GM18951 (cell line): ENCODE measurements at regions not wholly inside any gene's neighbourhood (a gene's known extent, or its start where the extent isn't known, plus 50 kb on each side); places are given as distances from the start of the nearest gene placed in this dataset.
"Not testable (repeated sequence)": the region's sequence is repeated elsewhere in the genome, so short reads cannot be mapped to it uniquely, and the experiment has no call there.

Experiments
- POLR2A ChIP-seq: IDR thresholded peaks from 4 replicates; pipeline ENCODE4 v1.6.1; 2011; ENCODE audit warnings: mild to moderate bottlenecking; ENCODE audit not compliant: insufficient read length, insufficient read depth; ENCODE audit errors: extremely low read depth
- in situ Hi-C: fragments of 300-500 bp; cut with MboI; formaldehyde crosslinking; loops from one replicate; pipeline ENCODE4 v1.12.0; 2022; ENCODE audit warnings: low sequenced_read_pairs, mixed read lengths, inconsistent platforms; ENCODE audit not compliant: unreplicated experiment

DNA sequence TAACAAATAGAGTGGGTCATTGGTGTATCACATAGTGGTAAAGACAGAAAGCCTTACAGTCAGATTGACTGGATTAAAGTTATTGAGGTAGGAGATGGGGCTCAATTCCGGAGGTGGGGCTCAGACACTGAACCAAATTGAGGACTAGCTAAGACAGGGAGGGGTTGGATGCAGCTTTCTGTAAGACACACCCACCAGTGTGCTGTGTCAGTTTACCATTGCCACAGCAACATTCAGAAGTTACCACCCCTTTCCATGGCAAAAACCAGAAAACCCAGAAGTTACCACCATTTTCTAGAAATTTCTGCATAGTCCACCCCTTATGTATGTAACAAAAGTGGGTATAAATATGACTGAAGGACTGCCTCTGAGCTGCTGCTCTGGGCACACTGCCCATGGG, 167.6 kb upstream of the TMEM72 start:
- in situ Hi-C loops = no loop called here

DNA sequence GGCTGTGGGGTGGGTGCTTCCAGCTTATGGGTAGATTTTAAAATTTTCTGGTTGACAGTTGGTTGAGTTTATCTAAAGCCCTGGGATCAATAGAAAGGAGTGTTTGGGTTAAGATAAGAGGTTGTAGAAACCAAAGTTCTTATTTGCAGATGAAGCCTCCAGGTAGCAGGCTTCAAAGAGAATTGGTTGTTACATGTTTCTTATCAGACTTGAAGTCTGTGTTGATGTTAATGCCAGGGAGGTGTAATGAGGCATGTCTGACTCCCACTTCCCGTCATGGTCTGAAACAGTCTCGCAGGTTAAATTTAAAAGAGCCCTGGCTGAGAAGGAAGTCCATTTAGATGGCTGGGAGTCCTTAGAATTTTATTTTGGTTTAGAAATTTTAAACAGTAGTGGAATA, 165.2 kb upstream of the TMEM72 start:
- in situ Hi-C loops = no loop called here
- no peak for TF ChIP-seq POLR2A

More for the DNA sequence above, 167.6 kb upstream of the TMEM72 start:
- TF ChIP-seq POLR2A = no peak

DNA sequence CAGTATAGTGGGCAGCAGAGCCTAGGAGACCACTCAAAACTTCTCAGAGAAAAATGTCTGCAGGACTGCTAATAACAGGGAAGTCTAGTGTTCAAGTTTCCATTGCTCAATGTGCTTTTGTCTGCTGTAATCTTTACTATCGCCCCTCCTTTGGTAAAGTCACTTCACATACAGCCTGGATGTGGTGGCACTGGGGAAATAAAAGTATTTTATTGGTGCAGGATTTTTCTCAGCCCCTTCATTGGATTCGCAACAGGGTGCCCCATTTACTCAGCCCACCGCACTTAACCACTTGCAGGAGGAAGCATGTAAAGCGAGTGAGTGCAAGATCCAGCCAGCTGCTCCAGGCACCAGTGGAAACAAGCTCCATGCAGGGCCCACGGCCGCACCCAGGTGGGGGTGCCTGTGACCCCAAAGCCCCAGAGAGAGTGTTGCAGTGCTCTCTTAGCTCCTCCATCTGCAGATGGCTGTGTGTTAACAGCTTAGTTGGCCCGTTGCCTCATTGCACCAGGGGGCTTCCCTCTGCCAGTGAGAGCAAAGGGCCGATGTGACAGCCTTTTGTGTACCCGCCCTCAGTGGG, 163.5 kb upstream of the TMEM72 start:
- in situ Hi-C loops = no loop called here

DNA sequence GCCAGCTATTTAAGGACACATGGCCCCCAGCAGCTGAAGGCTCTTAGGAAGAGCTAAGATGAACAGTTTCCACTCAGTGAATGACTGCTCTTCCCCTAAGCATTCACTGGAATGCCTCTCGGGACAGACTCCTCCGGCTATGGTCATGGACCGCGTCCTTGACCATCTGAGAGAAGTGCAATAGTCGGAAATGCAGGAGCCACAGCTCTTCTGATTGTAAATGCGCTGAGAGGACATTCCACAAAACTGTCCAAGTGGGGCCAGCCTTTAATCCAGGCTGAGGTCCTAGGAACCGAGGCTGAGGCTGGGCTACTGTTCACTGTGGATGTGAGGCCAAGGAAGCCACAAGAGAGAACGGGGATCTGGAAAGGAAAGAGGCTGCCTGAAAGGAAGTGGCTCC, 162.0 kb upstream of the TMEM72 start:
- in situ Hi-C loops = no loop called here
- no peak for TF ChIP-seq POLR2A

More for the DNA sequence above, 163.5 kb upstream of the TMEM72 start:
- no peak for TF ChIP-seq POLR2A

DNA sequence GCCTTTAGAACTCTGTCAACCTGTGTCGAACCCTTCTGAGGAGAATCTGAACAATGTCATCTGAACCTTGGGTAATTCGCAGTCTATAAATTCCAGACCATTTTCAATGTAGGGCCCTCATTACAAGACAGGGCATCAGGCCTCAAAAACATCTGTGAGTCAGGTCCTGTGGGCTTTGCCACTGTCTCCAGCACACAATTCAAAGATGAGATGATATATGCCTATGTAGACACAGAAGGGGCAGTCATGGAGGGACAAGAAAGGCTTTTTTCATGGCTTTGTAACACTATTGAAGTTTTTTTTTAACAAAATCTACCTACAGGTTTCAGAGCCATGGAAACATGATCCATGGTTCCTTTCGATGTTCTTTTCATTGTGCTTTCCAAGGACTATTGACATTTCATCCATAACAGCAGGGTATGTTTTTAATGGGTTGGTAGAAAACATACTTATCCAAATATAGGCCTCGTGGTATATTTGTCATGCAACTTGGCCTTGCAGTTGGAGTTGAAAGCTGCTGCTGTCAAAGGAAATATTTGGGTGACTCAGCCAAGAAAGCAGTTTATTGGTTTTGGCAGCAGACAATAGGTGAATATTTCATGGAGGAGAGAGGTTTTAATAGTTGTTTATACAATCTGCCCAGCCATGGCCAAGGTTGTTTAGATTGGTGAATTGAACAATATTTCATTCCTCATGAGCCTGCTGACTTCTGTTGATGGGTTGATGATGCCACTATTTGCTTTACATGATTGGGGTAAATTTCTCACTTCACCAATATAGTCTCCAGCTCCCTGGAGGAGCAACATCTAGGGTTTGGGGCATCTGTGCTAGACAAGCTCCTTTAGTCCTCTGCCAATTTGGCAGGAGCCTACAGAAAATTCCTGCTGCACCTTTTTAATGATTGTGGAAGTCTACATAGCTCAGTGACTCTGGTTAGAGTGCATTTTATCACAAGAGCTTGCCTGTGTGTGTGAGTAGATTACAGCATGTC, 158.4 kb upstream of the TMEM72 start:
- TF ChIP-seq POLR2A = no peak
- in situ Hi-C loops = no loop called here

DNA sequence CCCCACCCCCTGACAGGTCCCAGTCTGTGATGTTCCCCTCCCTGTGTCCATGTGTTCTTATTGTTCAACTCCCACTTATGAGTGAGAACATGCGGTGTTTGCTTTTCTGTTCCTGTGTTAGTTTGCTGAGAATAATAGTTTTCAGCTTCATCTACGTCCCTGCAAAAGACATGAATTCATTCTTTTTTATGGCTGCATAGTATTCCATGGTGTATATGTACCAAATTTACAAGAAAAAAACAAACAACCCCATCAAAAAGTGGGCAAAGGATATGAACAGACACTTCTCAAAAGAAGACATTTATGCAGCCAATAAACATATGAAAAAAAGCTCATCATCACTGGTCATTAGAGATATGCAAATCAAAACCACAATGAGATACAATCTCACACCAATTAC, 156.8 kb upstream of the TMEM72 start:
- in situ Hi-C loops = not testable (repeated sequence)

DNA sequence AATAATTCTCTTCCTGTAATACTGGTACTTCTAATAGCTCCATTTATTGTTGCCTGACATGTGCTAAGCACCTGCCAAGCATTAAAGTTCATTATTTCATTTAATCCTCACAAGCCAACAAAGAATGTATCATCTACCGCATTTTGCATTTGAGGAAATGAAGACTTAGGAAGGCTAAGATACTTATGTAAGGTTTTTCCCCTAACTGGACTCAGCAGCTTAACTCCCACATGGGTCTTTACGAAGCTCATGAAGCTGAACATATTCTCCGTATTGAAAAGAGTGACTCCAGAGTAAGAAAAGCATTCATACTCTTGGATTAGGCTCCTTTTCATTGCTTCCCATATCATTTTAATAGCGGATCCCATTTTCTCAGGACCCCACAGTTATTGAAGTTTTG, 155.7 kb upstream of the TMEM72 start:
- TF ChIP-seq POLR2A = no peak
- in situ Hi-C loops = no loop called here

DNA sequence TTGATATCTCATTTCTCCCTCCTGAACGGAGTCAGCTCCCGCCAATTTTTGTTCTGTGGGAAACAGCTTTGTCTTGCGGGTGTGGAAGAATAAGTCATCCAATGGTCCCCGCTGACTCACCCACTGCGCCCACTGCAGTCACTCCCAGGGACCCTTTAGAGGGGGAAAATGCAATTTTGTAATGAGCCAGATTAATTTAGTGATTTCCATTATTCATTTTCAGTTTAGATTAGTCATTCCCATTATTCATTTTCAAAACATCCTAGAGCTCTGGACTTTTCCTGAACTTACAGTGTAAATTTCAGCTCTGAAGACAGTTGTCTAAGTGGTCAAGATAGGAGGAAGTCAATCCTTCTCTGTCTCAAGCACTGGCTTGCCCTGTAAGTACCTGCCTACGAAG, 154.9 kb upstream of the TMEM72 start:
- in situ Hi-C loops = no loop called here

DNA sequence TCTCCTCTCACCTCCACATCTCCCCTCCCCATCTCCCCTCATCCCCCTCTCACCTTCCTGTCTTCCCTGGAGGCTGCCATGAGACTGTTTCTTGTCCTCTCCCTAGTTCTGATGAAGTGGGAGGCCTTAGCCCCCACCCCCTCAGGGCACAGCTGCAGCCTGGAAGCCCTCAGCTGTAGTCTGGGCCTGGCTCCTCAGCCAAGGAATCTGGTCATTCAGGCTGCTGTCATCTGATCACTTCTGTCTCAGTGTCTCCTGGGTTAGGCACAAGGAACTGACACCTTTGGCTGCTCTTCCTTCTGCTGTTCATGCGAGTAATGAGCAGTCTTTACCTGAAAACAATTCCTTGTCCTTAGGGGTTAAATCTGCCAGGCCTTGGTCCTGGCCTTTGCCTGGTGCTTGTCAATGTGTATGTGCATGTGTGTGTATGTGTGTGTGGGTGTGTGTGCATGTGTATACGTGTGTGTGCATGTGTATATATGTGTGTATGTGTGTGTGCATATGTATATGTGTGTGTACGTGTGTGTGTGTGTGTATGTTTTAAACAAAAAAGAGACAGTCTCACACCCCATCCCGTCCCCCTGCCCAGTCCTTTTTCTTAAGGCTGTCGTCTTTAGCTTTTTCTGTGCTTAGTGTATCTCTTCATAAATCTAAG, 153.5 kb upstream of the TMEM72 start:
- in situ Hi-C loops = no loop called here
- TF ChIP-seq POLR2A = no peak

More for the DNA sequence above, 154.9 kb upstream of the TMEM72 start:
- TF ChIP-seq POLR2A = no peak

DNA sequence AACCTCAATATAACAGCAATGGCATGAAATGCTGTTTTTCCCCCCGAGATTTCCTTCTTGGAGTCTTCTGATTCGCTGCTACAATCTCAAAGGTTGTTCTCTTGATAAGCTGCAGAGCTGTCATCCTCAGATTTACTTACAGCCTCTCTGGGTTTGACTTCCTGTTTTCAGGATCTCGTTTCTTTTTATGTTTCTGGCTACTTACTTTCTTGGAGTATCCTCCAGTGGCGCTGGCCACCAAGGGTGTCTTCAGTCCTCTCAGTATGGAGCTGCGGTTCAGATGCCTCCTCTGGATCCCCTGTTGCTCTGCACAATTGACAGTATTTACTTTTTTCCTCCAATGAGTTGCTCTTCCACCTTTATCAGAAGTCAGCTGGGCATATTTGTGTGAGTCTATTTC, 152.0 kb upstream of the TMEM72 start:
- TF ChIP-seq POLR2A = no peak
- in situ Hi-C loops = no loop called here

DNA sequence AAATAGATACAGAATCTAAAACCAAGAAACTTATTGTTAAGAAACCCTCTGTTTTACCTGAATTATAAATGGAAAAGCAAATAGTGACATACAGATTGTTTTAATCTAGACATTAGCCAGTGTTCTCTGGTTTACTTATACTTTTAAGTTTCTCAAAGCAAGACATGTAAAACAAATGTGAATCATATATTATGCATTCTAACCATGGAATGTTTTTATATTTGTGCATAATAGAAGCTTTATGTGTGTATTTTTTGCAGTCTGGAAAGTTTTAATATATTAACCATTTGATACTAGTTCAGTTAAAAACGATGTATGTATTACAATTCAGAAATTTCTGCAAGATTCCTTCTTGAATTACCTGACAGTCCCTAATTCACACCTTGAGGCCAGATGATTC, 150.6 kb upstream of the TMEM72 start:
- in situ Hi-C loops = no loop called here
- no peak for TF ChIP-seq POLR2A

DNA sequence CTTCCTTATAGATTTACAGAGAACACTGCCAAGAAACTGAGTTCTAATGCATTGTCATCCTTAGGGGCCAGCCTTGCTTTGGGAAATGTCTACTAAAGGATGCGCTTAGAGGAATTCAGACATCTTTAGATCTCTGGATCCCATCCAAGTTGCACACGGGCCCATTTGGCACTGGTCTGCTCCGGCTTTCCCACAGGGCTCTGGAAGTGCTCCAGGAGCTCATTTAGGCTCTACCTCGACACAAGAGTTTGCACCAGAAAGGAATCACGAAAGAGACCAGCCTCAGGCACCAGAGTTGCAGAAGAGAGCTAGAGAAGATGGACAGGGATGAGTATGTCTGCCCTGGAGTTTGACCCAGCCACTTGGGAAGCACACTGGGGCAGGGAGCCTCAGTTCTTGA, 150.1 kb upstream of the TMEM72 start:
- in situ Hi-C loops = no loop called here
- TF ChIP-seq POLR2A = no peak

DNA sequence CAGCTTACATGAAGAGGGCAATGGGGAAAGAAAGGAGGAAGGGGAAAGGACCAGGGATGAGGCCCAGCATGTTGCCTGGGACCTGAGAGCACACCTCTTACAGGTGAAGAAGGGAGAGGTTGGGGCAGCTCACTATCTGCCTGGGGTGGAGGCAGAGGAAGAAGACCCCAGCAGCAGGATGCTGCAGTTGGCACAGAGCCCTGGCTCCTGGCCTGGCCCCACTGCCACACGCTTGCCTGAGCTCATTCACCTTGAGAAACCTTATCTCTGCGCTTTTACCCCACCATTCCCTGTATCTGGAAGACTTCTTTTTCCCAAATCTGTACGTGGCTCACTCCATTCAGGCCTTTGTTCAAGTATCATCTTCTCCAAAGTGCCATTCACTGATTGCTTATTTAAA, 147.8 kb upstream of the TMEM72 start:
- no peak for TF ChIP-seq POLR2A

DNA sequence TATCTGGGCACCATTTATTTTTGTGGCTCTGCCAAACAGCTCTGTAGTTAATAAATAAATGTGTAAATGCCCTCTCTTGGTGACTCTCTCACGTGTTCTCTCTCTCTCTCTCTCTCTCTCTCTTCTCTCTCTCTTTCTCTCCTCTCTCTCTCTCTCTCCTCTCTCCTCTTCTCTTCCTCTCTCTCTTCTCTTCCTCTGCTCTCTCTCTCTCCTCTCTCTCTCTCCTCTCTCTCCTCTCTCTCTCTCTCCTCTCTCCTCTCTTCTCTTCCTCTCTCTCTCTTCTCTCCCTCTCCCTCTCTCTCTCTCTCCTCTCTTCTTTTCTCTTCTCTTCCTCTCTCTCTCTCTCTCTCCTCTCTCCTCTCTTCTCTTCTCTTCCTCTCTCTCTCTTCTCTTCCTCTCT, 145.8 kb upstream of the TMEM72 start:
- no peak for TF ChIP-seq POLR2A
- in situ Hi-C loops = no loop called here

More for the DNA sequence above, 147.8 kb upstream of the TMEM72 start:
- in situ Hi-C loops = no loop called here
